GM13977 (cell line): ENCODE measurements at regions not wholly inside any gene's neighbourhood (a gene's known extent, or its start where the extent isn't known, plus 50 kb on each side); places are given as distances from the start of the nearest gene placed in this dataset.

Experiments used
- DNase-seq: peaks from one replicate; pipeline ENCODE4 v3.0.0; 2012; ENCODE audit warnings: low spot score
- in situ Hi-C: fragments of 300-500 bp; cut with MboI; formaldehyde crosslinking; loops from one replicate; pipeline ENCODE4 v1.12.0; 2022; ENCODE audit warnings: low sequenced_read_pairs, low pct_unique_long_range_greater_than_20kb, mixed read lengths, inconsistent platforms; ENCODE audit not compliant: unreplicated experiment
- TF ChIP-seq, protein P1 (sequence below): IDR thresholded peaks from 2 replicates; pipeline ENCODE4 v1.5.1; 2012; ENCODE audit warnings: mild to moderate bottlenecking, control low read depth; ENCODE audit not compliant: insufficient read depth; ENCODE audit errors: extremely low read depth, missing control alignments

- DNase-seq = no peak
- in situ Hi-C loops = no loop called here
- TF ChIP-seq, protein P1, sequence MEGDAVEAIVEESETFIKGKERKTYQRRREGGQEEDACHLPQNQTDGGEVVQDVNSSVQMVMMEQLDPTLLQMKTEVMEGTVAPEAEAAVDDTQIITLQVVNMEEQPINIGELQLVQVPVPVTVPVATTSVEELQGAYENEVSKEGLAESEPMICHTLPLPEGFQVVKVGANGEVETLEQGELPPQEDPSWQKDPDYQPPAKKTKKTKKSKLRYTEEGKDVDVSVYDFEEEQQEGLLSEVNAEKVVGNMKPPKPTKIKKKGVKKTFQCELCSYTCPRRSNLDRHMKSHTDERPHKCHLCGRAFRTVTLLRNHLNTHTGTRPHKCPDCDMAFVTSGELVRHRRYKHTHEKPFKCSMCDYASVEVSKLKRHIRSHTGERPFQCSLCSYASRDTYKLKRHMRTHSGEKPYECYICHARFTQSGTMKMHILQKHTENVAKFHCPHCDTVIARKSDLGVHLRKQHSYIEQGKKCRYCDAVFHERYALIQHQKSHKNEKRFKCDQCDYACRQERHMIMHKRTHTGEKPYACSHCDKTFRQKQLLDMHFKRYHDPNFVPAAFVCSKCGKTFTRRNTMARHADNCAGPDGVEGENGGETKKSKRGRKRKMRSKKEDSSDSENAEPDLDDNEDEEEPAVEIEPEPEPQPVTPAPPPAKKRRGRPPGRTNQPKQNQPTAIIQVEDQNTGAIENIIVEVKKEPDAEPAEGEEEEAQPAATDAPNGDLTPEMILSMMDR = no peak
Observed at GRCh38 chr12:107431942-107432341, 253.7 kb upstream of the PWP1 start.

DNA sequence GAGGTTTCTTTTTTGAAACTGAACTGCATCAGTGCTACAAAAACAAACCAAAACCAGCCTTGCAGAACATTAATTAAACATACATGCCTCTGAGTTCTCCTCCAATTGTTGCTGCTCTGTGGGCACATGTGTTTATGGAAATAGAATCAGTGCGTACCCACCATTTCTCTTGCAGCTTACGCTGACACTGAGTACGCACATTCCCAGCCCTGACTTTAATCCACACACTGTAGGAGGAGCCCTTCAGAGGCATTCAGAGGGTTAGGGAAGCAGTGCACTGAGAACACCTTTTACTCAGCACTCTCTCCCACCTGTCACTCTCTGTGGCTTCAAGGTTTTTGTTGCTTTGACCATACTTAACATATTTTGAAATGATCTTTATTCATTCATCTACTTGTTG, 250.5 kb upstream of the PWP1 start:
- TF ChIP-seq, protein P1 = no peak
- in situ Hi-C loops = no loop called here
- DNase-seq = no peak

DNA sequence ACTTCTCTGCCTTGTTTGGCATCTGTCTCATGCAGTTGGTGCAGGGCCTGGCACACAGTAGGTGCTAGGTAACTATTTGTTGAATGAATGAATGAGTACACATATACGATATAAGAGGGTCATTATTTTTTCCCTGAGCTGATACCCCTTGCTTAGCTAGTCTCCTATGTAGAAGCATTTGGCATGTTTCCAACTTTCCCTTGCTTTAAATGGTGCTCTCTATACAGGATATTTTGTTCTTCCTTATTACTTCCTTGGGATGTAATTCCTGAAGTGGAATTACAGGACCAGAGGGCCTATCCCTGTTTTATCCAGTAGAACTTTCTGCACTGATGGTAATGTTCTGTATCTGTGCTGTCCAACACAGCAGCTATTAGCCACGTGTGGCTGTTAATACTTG, 250.1 kb upstream of the PWP1 start:
- TF ChIP-seq, protein P1 = no peak
- in situ Hi-C loops = no loop called here
- DNase-seq = no peak

DNA sequence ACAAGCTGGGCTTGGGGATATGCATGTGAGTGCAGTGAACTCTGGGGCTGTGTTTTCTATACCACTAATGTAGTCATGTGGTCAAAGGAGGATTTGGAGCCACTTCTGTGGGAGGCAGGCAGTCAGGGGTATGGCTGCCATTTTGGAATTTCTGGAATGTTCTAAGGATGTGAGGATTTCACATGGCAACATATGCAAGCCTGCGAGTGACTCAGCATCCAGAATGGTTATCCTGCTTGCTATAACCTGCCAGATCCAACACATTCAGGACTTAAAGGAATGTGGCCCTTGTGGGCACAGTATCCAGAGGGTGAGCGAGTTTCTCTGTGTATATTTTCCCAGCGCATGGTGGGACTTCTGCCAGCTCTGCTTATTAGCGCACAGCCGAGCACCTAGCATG, 249.2 kb upstream of the PWP1 start:
- in situ Hi-C loops = no loop called here
- no peak for DNase-seq
- TF ChIP-seq, protein P1 = no peak

GRCh38 chr12:107436836-107437235, 248.8 kb upstream of the PWP1 start:
- no peak for DNase-seq
- in situ Hi-C loops = no loop called here
- TF ChIP-seq, protein P1 = no peak

- in situ Hi-C loops = no loop called here
- no peak for DNase-seq
- TF ChIP-seq, protein P1 = no peak
Observed at GRCh38 chr12:107437954-107438353, 247.6 kb upstream of the PWP1 start.
